ENCODE measurements at regions not wholly inside any gene's neighbourhood (a gene's known extent, or its start where the extent isn't known, plus 50 kb on each side); places are given as distances from the start of the nearest gene placed in this dataset.

GRCh38 chr5:2311851-2312250, 429.1 kb upstream of the IRX4 start:
- BruUV-seq (replicated peaks) = no TSS peak
- Mint-ChIP-seq H3K27ac (ENCODE audit: low read depth, unreplicated experiment) (no peak overlapping the region), H3K36me3 (ENCODE audit: insufficient read depth, unreplicated experiment) (no peaks in the 10 kb centered on the region), H3K27me3 (ENCODE audit: insufficient read depth, unreplicated experiment) (no peaks in the 10 kb centered on the region), H3K4me1 (ENCODE audit: insufficient read depth, unreplicated experiment) (no peaks in the 10 kb centered on the region), H3K9me3 (ENCODE audit: unreplicated experiment) (peaks cover 18% of the 10 kb centered on the region), H3K4me3 (ENCODE audit: unreplicated experiment) (no peak overlapping the region)
- TF ChIP-seq, protein P1, sequence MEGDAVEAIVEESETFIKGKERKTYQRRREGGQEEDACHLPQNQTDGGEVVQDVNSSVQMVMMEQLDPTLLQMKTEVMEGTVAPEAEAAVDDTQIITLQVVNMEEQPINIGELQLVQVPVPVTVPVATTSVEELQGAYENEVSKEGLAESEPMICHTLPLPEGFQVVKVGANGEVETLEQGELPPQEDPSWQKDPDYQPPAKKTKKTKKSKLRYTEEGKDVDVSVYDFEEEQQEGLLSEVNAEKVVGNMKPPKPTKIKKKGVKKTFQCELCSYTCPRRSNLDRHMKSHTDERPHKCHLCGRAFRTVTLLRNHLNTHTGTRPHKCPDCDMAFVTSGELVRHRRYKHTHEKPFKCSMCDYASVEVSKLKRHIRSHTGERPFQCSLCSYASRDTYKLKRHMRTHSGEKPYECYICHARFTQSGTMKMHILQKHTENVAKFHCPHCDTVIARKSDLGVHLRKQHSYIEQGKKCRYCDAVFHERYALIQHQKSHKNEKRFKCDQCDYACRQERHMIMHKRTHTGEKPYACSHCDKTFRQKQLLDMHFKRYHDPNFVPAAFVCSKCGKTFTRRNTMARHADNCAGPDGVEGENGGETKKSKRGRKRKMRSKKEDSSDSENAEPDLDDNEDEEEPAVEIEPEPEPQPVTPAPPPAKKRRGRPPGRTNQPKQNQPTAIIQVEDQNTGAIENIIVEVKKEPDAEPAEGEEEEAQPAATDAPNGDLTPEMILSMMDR (IDR thresholded peaks at IDR 0.05; ENCODE audit: unreplicated experiment) = no peak
- CTCF ChIA-PET = no interaction called here
- DNase-seq (ENCODE audit: unreplicated experiment) = no peak
- POLR2A ChIA-PET = no interaction called here
- intact Hi-C loops (cut with micrococcal nuclease) = no loop called here

GRCh38 chr5:2310946-2311345, 428.2 kb upstream of the IRX4 start:
- Mint-ChIP-seq H3K27me3 (ENCODE audit: insufficient read depth, unreplicated experiment) (no peaks in the 10 kb centered on the region), H3K36me3 (ENCODE audit: insufficient read depth, unreplicated experiment) (no peaks in the 10 kb centered on the region), H3K9me3 (ENCODE audit: unreplicated experiment) (peaks cover 18% of the 10 kb centered on the region), H3K27ac (ENCODE audit: low read depth, unreplicated experiment) (no peak overlapping the region), H3K4me3 (ENCODE audit: unreplicated experiment) (no peak overlapping the region), H3K4me1 (ENCODE audit: insufficient read depth, unreplicated experiment) (no peaks in the 10 kb centered on the region)
- TF ChIP-seq, protein P1 (IDR thresholded peaks at IDR 0.05; ENCODE audit: unreplicated experiment) = no peak
- no TSS peak for BruUV-seq (replicated peaks)
- ChIA-PET POLR2A (no interaction called here), CTCF (no interaction called here)
- intact Hi-C loops (cut with micrococcal nuclease) = no loop called here
- no peak for DNase-seq (ENCODE audit: unreplicated experiment)

GRCh38 chr5:2307631-2308030, 424.9 kb upstream of the IRX4 start:
- no peaks in the 10 kb centered on the region for H3K4me1 Mint-ChIP-seq (ENCODE audit: insufficient read depth, unreplicated experiment)
- no peak for DNase-seq (ENCODE audit: unreplicated experiment)
- intact Hi-C loops (cut with micrococcal nuclease) = no loop called here
- peaks cover 9% of the 10 kb centered on the region for H3K9me3 Mint-ChIP-seq (ENCODE audit: unreplicated experiment)
- H3K36me3 Mint-ChIP-seq (ENCODE audit: insufficient read depth, unreplicated experiment) = no peaks in the 10 kb centered on the region
- CTCF ChIA-PET = no interaction called here
- TF ChIP-seq, protein P1 (IDR thresholded peaks at IDR 0.05; ENCODE audit: unreplicated experiment) = no peak
- POLR2A ChIA-PET = no interaction called here
- no TSS peak for BruUV-seq (replicated peaks)
- no peak overlapping the region for H3K27ac Mint-ChIP-seq (ENCODE audit: low read depth, unreplicated experiment)
- no peak overlapping the region for H3K4me3 Mint-ChIP-seq (ENCODE audit: unreplicated experiment)
- H3K27me3 Mint-ChIP-seq (ENCODE audit: insufficient read depth, unreplicated experiment) = no peaks in the 10 kb centered on the region

GRCh38 chr5:2306711-2307110, 424.0 kb upstream of the IRX4 start:
- Mint-ChIP-seq H3K4me1 (ENCODE audit: insufficient read depth, unreplicated experiment) (no peaks in the 10 kb centered on the region), H3K4me3 (ENCODE audit: unreplicated experiment) (no peak overlapping the region), H3K36me3 (ENCODE audit: insufficient read depth, unreplicated experiment) (no peaks in the 10 kb centered on the region), H3K27ac (ENCODE audit: low read depth, unreplicated experiment) (no peak overlapping the region), H3K9me3 (ENCODE audit: unreplicated experiment) (peaks cover 8% of the 10 kb centered on the region), H3K27me3 (ENCODE audit: insufficient read depth, unreplicated experiment) (no peaks in the 10 kb centered on the region)
- no TSS peak for BruUV-seq (replicated peaks)
- CTCF ChIA-PET = no interaction called here
- POLR2A ChIA-PET = no interaction called here
- no peak for DNase-seq (ENCODE audit: unreplicated experiment)
- TF ChIP-seq, protein P1 (IDR thresholded peaks at IDR 0.05; ENCODE audit: unreplicated experiment) = no peak
- intact Hi-C loops (cut with micrococcal nuclease) = no loop called here

All from MCF 10A (cell line).